ENCODE measurements at regions not wholly inside any gene's neighbourhood (a gene's known extent, or its start where the extent isn't known, plus 50 kb on each side); places are given as distances from the start of the nearest gene placed in this dataset.

DNA sequence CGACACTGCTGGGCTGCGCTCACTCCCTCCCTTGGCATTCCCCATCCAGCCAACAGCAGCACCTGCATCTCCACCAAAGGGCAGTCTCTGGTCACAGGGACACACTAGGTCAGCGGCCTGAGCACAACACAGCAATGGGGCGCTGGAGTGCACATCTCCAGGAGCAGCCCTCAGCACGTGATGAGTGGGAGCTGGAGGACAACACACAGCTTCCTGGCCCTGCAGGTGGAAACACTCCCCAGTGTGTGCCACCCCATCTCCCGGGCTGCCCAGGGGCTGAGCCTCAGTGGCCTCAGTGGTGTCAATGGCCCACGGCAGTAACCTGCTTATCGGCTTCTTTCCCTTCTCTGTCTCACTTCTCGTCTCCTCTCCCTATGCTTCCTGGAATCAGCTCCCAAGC lies 96.8 kb upstream of the VSTM2B start:
- no peaks in the 10 kb centered on the region for H3K27me3 ChIP-seq (ENCODE audit: insufficient read depth, low read depth, low read length)
- no peaks in the 10 kb centered on the region for H3F3A ChIP-seq (ENCODE audit: insufficient read depth, low read length, poor library complexity, severe bottlenecking)
- H3K9me2 ChIP-seq (ENCODE audit: insufficient read depth, low read length), result no peaks in the 10 kb centered on the region
- no peaks in the 10 kb centered on the region for H3K79me2 ChIP-seq (replicated peaks; ENCODE audit: insufficient read depth, low read length)
- TF ChIP-seq SMC3 (conservative IDR thresholded peaks at IDR 0.05; ENCODE audit: poor library complexity) (no peak), TAF1 (IDR thresholded peaks at IDR 0.05; ENCODE audit: low read depth) (no peak), RAD21 (conservative IDR thresholded peaks at IDR 0.05) (no peak), EZH2 (IDR thresholded peaks at IDR 0.05; ENCODE audit: borderline replicate concordance, insufficient read depth, low read length, poor library complexity, severe bottlenecking) (no peak), EP300 (conservative IDR thresholded peaks at IDR 0.05; ENCODE audit: poor library complexity, severe bottlenecking) (no peak), POLR2AphosphoS5 (IDR thresholded peaks at IDR 0.05) (no peak), MXI1 (conservative IDR thresholded peaks at IDR 0.05; ENCODE audit: poor library complexity, severe bottlenecking) (no peak)
- TF ChIP-seq, protein P1, sequence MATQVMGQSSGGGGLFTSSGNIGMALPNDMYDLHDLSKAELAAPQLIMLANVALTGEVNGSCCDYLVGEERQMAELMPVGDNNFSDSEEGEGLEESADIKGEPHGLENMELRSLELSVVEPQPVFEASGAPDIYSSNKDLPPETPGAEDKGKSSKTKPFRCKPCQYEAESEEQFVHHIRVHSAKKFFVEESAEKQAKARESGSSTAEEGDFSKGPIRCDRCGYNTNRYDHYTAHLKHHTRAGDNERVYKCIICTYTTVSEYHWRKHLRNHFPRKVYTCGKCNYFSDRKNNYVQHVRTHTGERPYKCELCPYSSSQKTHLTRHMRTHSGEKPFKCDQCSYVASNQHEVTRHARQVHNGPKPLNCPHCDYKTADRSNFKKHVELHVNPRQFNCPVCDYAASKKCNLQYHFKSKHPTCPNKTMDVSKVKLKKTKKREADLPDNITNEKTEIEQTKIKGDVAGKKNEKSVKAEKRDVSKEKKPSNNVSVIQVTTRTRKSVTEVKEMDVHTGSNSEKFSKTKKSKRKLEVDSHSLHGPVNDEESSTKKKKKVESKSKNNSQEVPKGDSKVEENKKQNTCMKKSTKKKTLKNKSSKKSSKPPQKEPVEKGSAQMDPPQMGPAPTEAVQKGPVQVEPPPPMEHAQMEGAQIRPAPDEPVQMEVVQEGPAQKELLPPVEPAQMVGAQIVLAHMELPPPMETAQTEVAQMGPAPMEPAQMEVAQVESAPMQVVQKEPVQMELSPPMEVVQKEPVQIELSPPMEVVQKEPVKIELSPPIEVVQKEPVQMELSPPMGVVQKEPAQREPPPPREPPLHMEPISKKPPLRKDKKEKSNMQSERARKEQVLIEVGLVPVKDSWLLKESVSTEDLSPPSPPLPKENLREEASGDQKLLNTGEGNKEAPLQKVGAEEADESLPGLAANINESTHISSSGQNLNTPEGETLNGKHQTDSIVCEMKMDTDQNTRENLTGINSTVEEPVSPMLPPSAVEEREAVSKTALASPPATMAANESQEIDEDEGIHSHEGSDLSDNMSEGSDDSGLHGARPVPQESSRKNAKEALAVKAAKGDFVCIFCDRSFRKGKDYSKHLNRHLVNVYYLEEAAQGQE (IDR thresholded peaks at IDR 0.05; ENCODE audit: borderline replicate concordance), result no peak
- TF ChIP-seq, protein P2, sequence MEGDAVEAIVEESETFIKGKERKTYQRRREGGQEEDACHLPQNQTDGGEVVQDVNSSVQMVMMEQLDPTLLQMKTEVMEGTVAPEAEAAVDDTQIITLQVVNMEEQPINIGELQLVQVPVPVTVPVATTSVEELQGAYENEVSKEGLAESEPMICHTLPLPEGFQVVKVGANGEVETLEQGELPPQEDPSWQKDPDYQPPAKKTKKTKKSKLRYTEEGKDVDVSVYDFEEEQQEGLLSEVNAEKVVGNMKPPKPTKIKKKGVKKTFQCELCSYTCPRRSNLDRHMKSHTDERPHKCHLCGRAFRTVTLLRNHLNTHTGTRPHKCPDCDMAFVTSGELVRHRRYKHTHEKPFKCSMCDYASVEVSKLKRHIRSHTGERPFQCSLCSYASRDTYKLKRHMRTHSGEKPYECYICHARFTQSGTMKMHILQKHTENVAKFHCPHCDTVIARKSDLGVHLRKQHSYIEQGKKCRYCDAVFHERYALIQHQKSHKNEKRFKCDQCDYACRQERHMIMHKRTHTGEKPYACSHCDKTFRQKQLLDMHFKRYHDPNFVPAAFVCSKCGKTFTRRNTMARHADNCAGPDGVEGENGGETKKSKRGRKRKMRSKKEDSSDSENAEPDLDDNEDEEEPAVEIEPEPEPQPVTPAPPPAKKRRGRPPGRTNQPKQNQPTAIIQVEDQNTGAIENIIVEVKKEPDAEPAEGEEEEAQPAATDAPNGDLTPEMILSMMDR (IDR thresholded peaks at IDR 0.05; ENCODE audit: poor library complexity, severe bottlenecking), result no peak
- H2AFZ ChIP-seq (ENCODE audit: low read depth, low read length), result no peak overlapping the region
- no peaks in the 10 kb centered on the region for H4K20me1 ChIP-seq (ENCODE audit: insufficient read depth)
- no peak overlapping the region for H3K9ac ChIP-seq (ENCODE audit: low read length)
- no peaks in the 10 kb centered on the region for H3K9me3 ChIP-seq (ENCODE audit: low read length)
- H3K27ac ChIP-seq (ENCODE audit: low read length), result no peak overlapping the region
- no peaks in the 10 kb centered on the region for H3K36me3 ChIP-seq (ENCODE audit: insufficient read depth, low read length)
- H3K4me2 ChIP-seq (ENCODE audit: low read length), result no peak overlapping the region
- H3K4me3 ChIP-seq (ENCODE audit: low read length), result no peak overlapping the region

DNA sequence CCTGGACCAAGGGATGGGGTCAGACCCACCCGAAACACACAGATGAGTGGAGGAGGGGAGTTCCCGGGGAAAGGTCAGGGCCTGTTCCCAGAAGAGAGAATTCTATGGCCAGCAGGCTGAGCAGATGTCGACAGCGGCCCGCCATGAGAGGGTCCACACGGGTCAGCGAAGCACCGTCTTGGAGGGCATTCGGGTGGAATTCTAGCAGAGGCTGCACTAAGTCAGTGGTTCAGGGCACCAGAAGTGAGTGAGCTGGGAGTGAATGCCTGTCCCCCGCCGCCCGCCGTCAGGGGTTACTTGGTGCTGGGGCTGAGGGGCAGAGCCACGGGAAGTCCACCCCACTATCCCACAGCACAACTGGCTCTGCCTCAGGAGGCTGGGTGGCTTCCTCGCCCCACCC lies 96.2 kb upstream of the VSTM2B start:
- Histone ChIP-seq H3K27ac (ENCODE audit: low read length) (no peak overlapping the region), H2AFZ (ENCODE audit: low read depth, low read length) (no peak overlapping the region), H4K20me1 (ENCODE audit: insufficient read depth) (no peaks in the 10 kb centered on the region), H3K36me3 (ENCODE audit: insufficient read depth, low read length) (no peaks in the 10 kb centered on the region), H3K4me2 (ENCODE audit: low read length) (no peak overlapping the region), H3K79me2 (replicated peaks; ENCODE audit: insufficient read depth, low read length) (no peaks in the 10 kb centered on the region), H3K4me3 (ENCODE audit: low read length) (no peak overlapping the region), H3K9me2 (ENCODE audit: insufficient read depth, low read length) (no peaks in the 10 kb centered on the region), H3K9me3 (ENCODE audit: low read length) (no peaks in the 10 kb centered on the region), H3K27me3 (ENCODE audit: insufficient read depth, low read depth, low read length) (no peaks in the 10 kb centered on the region), H3F3A (ENCODE audit: insufficient read depth, low read length, poor library complexity, severe bottlenecking) (no peaks in the 10 kb centered on the region), H3K9ac (ENCODE audit: low read length) (no peak overlapping the region)
- TF ChIP-seq MXI1 (conservative IDR thresholded peaks at IDR 0.05; ENCODE audit: poor library complexity, severe bottlenecking) (no peak), TAF1 (IDR thresholded peaks at IDR 0.05; ENCODE audit: low read depth) (no peak), EP300 (conservative IDR thresholded peaks at IDR 0.05; ENCODE audit: poor library complexity, severe bottlenecking) (no peak), RAD21 (conservative IDR thresholded peaks at IDR 0.05) (no peak), EZH2 (IDR thresholded peaks at IDR 0.05; ENCODE audit: borderline replicate concordance, insufficient read depth, low read length, poor library complexity, severe bottlenecking) (no peak), POLR2AphosphoS5 (IDR thresholded peaks at IDR 0.05) (no peak), SMC3 (conservative IDR thresholded peaks at IDR 0.05; ENCODE audit: poor library complexity) (no peak)
- TF ChIP-seq, protein P1 (IDR thresholded peaks at IDR 0.05; ENCODE audit: borderline replicate concordance), result no peak
- TF ChIP-seq, protein P2 (IDR thresholded peaks at IDR 0.05; ENCODE audit: poor library complexity, severe bottlenecking), result no peak

Data from neural cell (in vitro differentiated cells).